Endodermal cell (in vitro differentiated cells): ENCODE measurements at regions not wholly inside any gene's neighbourhood (a gene's known extent, or its start where the extent isn't known, plus 50 kb on each side); places are given as distances from the start of the nearest gene placed in this dataset.
A peak's percentile ranks its signal among the peaks of the same experiment; 100 is the strongest.

Source experiments
- DNase-seq: peaks from one replicate; pipeline ENCODE4 v3.0.0-alpha.2; 2017
- H3K27ac ChIP-seq: 2 replicates; pipeline ENCODE4 v1.5.1; 2013; ENCODE audit warnings: mild to moderate bottlenecking, low read depth, low read length, moderate library complexity
- H3K27me3 ChIP-seq: 2 replicates; pipeline ENCODE4 v1.6.1; 2013; ENCODE audit warnings: mild to moderate bottlenecking, low read length, moderate library complexity; ENCODE audit not compliant: insufficient read depth, control insufficient read depth, poor library complexity, severe bottlenecking
- H3K36me3 ChIP-seq: 2 replicates; pipeline ENCODE4 v1.7.0; 2013; ENCODE audit warnings: mild to moderate bottlenecking, low read length, moderate library complexity; ENCODE audit not compliant: control insufficient read depth, insufficient read depth
- H3K4me1 ChIP-seq: one replicate; pipeline ENCODE4 v1.7.0; 2013; ENCODE audit warnings: low read length; ENCODE audit not compliant: control insufficient read depth, insufficient read depth
- H3K4me3 ChIP-seq: 2 replicates; pipeline ENCODE4 v1.5.1; 2013; ENCODE audit warnings: mild to moderate bottlenecking, low read length, moderate library complexity
- H3K9ac ChIP-seq: 2 replicates; pipeline ENCODE4 v1.6.1; 2013; ENCODE audit warnings: mild to moderate bottlenecking, low read length, moderate library complexity; ENCODE audit not compliant: poor library complexity, severe bottlenecking; ENCODE audit errors: extremely low read depth
- H3K9me3 ChIP-seq: 2 replicates; pipeline ENCODE4 v1.6.1; 2013; ENCODE audit warnings: mild to moderate bottlenecking, low read length, moderate library complexity; ENCODE audit not compliant: control insufficient read depth
- H3K27ac Mint-ChIP-seq: 2 replicates; pipeline ENCODE4 v1.8.0; 2020; ENCODE audit warnings: mixed read lengths
- H3K27me3 Mint-ChIP-seq: 2 replicates; pipeline ENCODE4 v1.8.0; 2021; ENCODE audit warnings: mild to moderate bottlenecking, mixed read lengths; ENCODE audit not compliant: insufficient read depth
- H3K36me3 Mint-ChIP-seq: 2 replicates; pipeline ENCODE4 v1.8.0; 2020; ENCODE audit warnings: low read depth, mixed read lengths
- H3K4me1 Mint-ChIP-seq: 2 replicates; pipeline ENCODE4 v1.8.0; 2020; ENCODE audit warnings: mixed read lengths
- H3K4me3 Mint-ChIP-seq: 2 replicates; pipeline ENCODE4 v1.8.0; 2020; ENCODE audit warnings: mild to moderate bottlenecking, moderate library complexity, mixed read lengths
- H3K9me3 Mint-ChIP-seq: 2 replicates; pipeline ENCODE4 v1.8.0; 2020; ENCODE audit warnings: mild to moderate bottlenecking, mixed read lengths
- WGBS, 2 experiments: methylation state at CpG; one replicate each; pipeline versions ENCODE4 v1.1.5 to v1.1.7; 2013; ENCODE audit warnings: missing lambda C conversion rate in 2 of 2, mixed read lengths in 1 of 2; ENCODE audit not compliant: insufficient coverage in 1 of 2, insufficient read length in 1 of 2; 5-methylcytosine and 5-hydroxymethylcytosine counted together
- TF ChIP-seq, protein P1 (sequence below): fragments of 200-600 bp; sonication (generic); conservative IDR thresholded peaks from 2 replicates; pipeline ENCODE4 v1.5.0; 2021; ENCODE audit warnings: antibody characterized with exemption, mild to moderate bottlenecking

DNA sequence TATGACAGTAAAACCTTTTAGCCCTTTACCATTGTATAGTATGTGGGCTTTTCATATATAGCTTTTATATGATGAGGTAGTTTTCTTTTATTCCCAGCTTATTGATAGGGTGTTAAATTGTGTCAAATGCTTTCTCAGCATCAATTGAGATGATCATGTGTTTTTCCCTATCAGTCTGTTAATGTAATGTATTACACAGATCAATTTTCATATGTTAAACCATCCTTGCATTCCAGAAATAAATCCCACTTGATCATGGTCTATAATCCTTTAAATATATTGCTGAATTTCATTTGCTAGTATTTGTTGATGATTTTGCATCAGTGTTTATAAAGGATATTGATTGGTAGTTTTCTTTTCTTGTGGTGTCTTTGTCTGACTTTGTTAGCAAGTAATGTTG, 603.9 kb downstream of the TRHDE start:
- no peak for DNase-seq
- TF ChIP-seq, protein P1, sequence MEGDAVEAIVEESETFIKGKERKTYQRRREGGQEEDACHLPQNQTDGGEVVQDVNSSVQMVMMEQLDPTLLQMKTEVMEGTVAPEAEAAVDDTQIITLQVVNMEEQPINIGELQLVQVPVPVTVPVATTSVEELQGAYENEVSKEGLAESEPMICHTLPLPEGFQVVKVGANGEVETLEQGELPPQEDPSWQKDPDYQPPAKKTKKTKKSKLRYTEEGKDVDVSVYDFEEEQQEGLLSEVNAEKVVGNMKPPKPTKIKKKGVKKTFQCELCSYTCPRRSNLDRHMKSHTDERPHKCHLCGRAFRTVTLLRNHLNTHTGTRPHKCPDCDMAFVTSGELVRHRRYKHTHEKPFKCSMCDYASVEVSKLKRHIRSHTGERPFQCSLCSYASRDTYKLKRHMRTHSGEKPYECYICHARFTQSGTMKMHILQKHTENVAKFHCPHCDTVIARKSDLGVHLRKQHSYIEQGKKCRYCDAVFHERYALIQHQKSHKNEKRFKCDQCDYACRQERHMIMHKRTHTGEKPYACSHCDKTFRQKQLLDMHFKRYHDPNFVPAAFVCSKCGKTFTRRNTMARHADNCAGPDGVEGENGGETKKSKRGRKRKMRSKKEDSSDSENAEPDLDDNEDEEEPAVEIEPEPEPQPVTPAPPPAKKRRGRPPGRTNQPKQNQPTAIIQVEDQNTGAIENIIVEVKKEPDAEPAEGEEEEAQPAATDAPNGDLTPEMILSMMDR = no peak
- no peak overlapping the region for H3K4me3 Mint-ChIP-seq
- Histone ChIP-seq H3K27me3 (no peaks in the 10 kb centered on the region), H3K36me3 (no peaks in the 10 kb centered on the region), H3K27ac (no peak overlapping the region), H3K4me3 (no peak overlapping the region), H3K4me1 (no peaks in the 10 kb centered on the region), H3K9ac (no peak overlapping the region), H3K9me3 (peaks cover 33% of the 10 kb centered on the region)
- H3K27me3 Mint-ChIP-seq = no peaks in the 10 kb centered on the region
- H3K4me1 Mint-ChIP-seq = peaks cover 6% of the 10 kb centered on the region
- peaks cover 5% of the 10 kb centered on the region for H3K36me3 Mint-ChIP-seq
- H3K9me3 Mint-ChIP-seq = peaks cover 39% of the 10 kb centered on the region
- H3K27ac Mint-ChIP-seq = no peak overlapping the region

DNA sequence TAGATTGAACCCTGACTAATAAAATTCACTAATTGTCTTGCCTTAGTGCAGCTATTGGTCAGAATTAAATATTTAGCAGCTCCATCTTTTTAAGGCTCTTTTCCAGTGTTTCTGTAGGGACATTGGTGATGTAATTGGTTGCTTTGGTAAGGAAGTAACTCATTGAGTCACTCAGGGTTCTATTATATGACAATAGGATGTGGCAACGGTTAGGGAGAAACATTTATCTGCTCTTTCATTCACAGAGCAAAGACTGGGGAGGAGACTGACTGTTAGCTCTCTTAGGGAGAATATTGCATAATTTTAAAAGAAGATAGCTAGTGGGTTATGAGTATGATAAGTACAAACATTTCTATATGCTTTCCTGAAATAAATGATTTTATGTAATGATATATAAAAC, 616.5 kb downstream of the TRHDE start:
- Mint-ChIP-seq H3K36me3 (no peaks in the 10 kb centered on the region), H3K4me1 (peaks cover 16% of the 10 kb centered on the region), H3K27me3 (no peaks in the 10 kb centered on the region), H3K27ac (no peak overlapping the region), H3K9me3 (no peaks in the 10 kb centered on the region), H3K4me3 (no peak overlapping the region)
- no peaks in the 10 kb centered on the region for H3K36me3 ChIP-seq
- H3K27ac ChIP-seq = no peak overlapping the region
- TF ChIP-seq, protein P1 = no peak
- no peak overlapping the region for H3K4me3 ChIP-seq
- WGBS, 2 experiments = 41% methylated on average over 1 of the region's 1 CpG; no CpG with 5 or more reads in 1 of the 2 experiments
- H3K4me1 ChIP-seq = peaks cover 7% of the 10 kb centered on the region
- no peaks in the 10 kb centered on the region for H3K27me3 ChIP-seq
- no peaks in the 10 kb centered on the region for H3K9me3 ChIP-seq
- DNase-seq = no peak
- no peak overlapping the region for H3K9ac ChIP-seq

GRCh38 chr12:72889791-72890190, 617.6 kb downstream of the TRHDE start:
- Mint-ChIP-seq H3K4me1 (peaks cover 16% of the 10 kb centered on the region), H3K27ac (no peak overlapping the region), H3K4me3 (no peak overlapping the region), H3K36me3 (no peaks in the 10 kb centered on the region), H3K27me3 (no peaks in the 10 kb centered on the region), H3K9me3 (no peaks in the 10 kb centered on the region)
- Histone ChIP-seq H3K27me3 (no peaks in the 10 kb centered on the region), H3K36me3 (no peaks in the 10 kb centered on the region), H3K9me3 (no peaks in the 10 kb centered on the region), H3K4me1 (peaks cover 7% of the 10 kb centered on the region), H3K9ac (no peak overlapping the region), H3K4me3 (no peak overlapping the region), H3K27ac (peak overlapping the region; percentile 51)
- WGBS, 2 experiments = 53% methylated on average over 1 of the region's 1 CpG; no CpG with 5 or more reads in 1 of the 2 experiments
- TF ChIP-seq, protein P1 = no peak
- no peak for DNase-seq
